Adipocyte (in vitro differentiated cells): ENCODE measurements at regions not wholly inside any gene's neighbourhood (a gene's known extent, or its start where the extent isn't known, plus 50 kb on each side); places are given as distances from the start of the nearest gene placed in this dataset.
A peak's percentile ranks its signal among the peaks of the same experiment; 100 is the strongest.

Experiments
- DNase-seq: peaks from one replicate; pipeline ENCODE4 v3.0.0-alpha.2; 2015; ENCODE audit warnings: low read depth
- H3K27me3 ChIP-seq: replicated peaks from 2 replicates; pipeline ENCODE4 v1.7.0; 2013; ENCODE audit warnings: mild to moderate bottlenecking, low read length, moderate library complexity; ENCODE audit not compliant: control insufficient read depth, insufficient read depth
- H3K36me3 ChIP-seq: 2 replicates; pipeline ENCODE4 v1.7.0; 2013; ENCODE audit warnings: low read length, mild to moderate bottlenecking, moderate library complexity; ENCODE audit not compliant: control insufficient read depth, insufficient read depth, severe bottlenecking
- H3K4me1 ChIP-seq: 2 replicates; pipeline ENCODE4 v1.7.0; 2013; ENCODE audit warnings: mild to moderate bottlenecking, low read length, moderate library complexity; ENCODE audit not compliant: control insufficient read depth, insufficient read depth
- H3K4me3 ChIP-seq: 2 replicates; pipeline ENCODE4 v1.7.0; 2013; ENCODE audit warnings: mild to moderate bottlenecking, low read length, moderate library complexity
- H3K9ac ChIP-seq: 2 replicates; pipeline ENCODE4 v1.7.0; 2013; ENCODE audit warnings: mild to moderate bottlenecking, low read length, moderate library complexity
- H3K9me3 ChIP-seq: 2 replicates; pipeline ENCODE4 v1.7.0; 2013; ENCODE audit warnings: mild to moderate bottlenecking, low read length, moderate library complexity; ENCODE audit not compliant: control insufficient read depth

- Histone ChIP-seq H3K9ac (no peak overlapping the region), H3K4me3 (peak overlapping the region; percentile 16), H3K4me1 (peaks cover 34% of the 10 kb centered on the region), H3K9me3 (no peaks in the 10 kb centered on the region), H3K27me3 (peaks cover 5% of the 10 kb centered on the region), H3K36me3 (no peaks in the 10 kb centered on the region)
- DNase-seq: no peak
Measured at GRCh38 chr4:15341733-15342300, 86.0 kb upstream of the C1QTNF7 start.

- no peaks in the 10 kb centered on the region for H3K9me3 ChIP-seq
- no peak for DNase-seq
- H3K4me1 ChIP-seq: peaks cover 34% of the 10 kb centered on the region
- H3K4me3 ChIP-seq: no peak overlapping the region
- peaks cover 5% of the 10 kb centered on the region for H3K27me3 ChIP-seq
- H3K36me3 ChIP-seq: no peaks in the 10 kb centered on the region
- H3K9ac ChIP-seq: no peak overlapping the region
Measured at GRCh38 chr4:15343000-15343399, 84.8 kb upstream of the C1QTNF7 start.

GRCh38 chr4:15343581-15343980 lies 84.3 kb upstream of the C1QTNF7 start:
- Histone ChIP-seq H3K36me3 (no peaks in the 10 kb centered on the region), H3K4me1 (peaks cover 34% of the 10 kb centered on the region), H3K27me3 (peaks cover 5% of the 10 kb centered on the region), H3K4me3 (no peak overlapping the region), H3K9me3 (no peaks in the 10 kb centered on the region), H3K9ac (no peak overlapping the region)
- DNase-seq: no peak

- no peak overlapping the region for H3K9ac ChIP-seq
- H3K4me3 ChIP-seq: no peak overlapping the region
- H3K4me1 ChIP-seq: peaks cover 34% of the 10 kb centered on the region
- H3K27me3 ChIP-seq: peaks cover 10% of the 10 kb centered on the region
- H3K9me3 ChIP-seq: no peaks in the 10 kb centered on the region
- no peaks in the 10 kb centered on the region for H3K36me3 ChIP-seq
- DNase-seq: peak; percentile 82
Measured at GRCh38 chr4:15344041-15344440, 83.8 kb upstream of the C1QTNF7 start.

- H3K9me3 ChIP-seq: no peaks in the 10 kb centered on the region
- no peak overlapping the region for H3K4me3 ChIP-seq
- H3K36me3 ChIP-seq: no peaks in the 10 kb centered on the region
- no peak for DNase-seq
- H3K4me1 ChIP-seq: peaks cover 31% of the 10 kb centered on the region
- H3K9ac ChIP-seq: no peak overlapping the region
- H3K27me3 ChIP-seq: peaks cover 12% of the 10 kb centered on the region
Measured at GRCh38 chr4:15345134-15345533, 82.7 kb upstream of the C1QTNF7 start.

- peak; percentile 36 for DNase-seq
- H3K9ac ChIP-seq: no peak overlapping the region
- H3K9me3 ChIP-seq: no peaks in the 10 kb centered on the region
- H3K36me3 ChIP-seq: no peaks in the 10 kb centered on the region
- peaks cover 7% of the 10 kb centered on the region for H3K27me3 ChIP-seq
- no peak overlapping the region for H3K4me3 ChIP-seq
- H3K4me1 ChIP-seq: peaks cover 10% of the 10 kb centered on the region
Measured at GRCh38 chr4:15348236-15348635, 79.6 kb upstream of the C1QTNF7 start.

GRCh38 chr4:15348695-15349094 lies 79.1 kb upstream of the C1QTNF7 start:
- DNase-seq: no peak
- Histone ChIP-seq H3K27me3 (peaks cover 7% of the 10 kb centered on the region), H3K9ac (no peak overlapping the region), H3K9me3 (no peaks in the 10 kb centered on the region), H3K36me3 (no peaks in the 10 kb centered on the region), H3K4me1 (peaks cover 6% of the 10 kb centered on the region), H3K4me3 (no peak overlapping the region)

- Histone ChIP-seq H3K36me3 (no peaks in the 10 kb centered on the region), H3K9me3 (no peaks in the 10 kb centered on the region), H3K9ac (no peak overlapping the region), H3K4me1 (no peaks in the 10 kb centered on the region), H3K27me3 (peaks cover 7% of the 10 kb centered on the region), H3K4me3 (no peak overlapping the region)
- DNase-seq: peak; percentile 69
Measured at GRCh38 chr4:15349531-15349935, 78.3 kb upstream of the C1QTNF7 start.

- Histone ChIP-seq H3K36me3 (no peaks in the 10 kb centered on the region), H3K27me3 (peaks cover 7% of the 10 kb centered on the region), H3K9me3 (no peaks in the 10 kb centered on the region), H3K4me3 (no peak overlapping the region), H3K4me1 (no peaks in the 10 kb centered on the region), H3K9ac (no peak overlapping the region)
- DNase-seq: no peak
Measured at GRCh38 chr4:15349965-15350364, 77.9 kb upstream of the C1QTNF7 start.

GRCh38 chr4:15352524-15352923 lies 75.3 kb upstream of the C1QTNF7 start:
- Histone ChIP-seq H3K4me3 (no peak overlapping the region), H3K9me3 (no peaks in the 10 kb centered on the region), H3K9ac (no peak overlapping the region), H3K27me3 (peaks cover 7% of the 10 kb centered on the region), H3K36me3 (no peaks in the 10 kb centered on the region), H3K4me1 (no peaks in the 10 kb centered on the region)
- DNase-seq: no peak

- Histone ChIP-seq H3K36me3 (no peaks in the 10 kb centered on the region), H3K9ac (no peak overlapping the region), H3K4me3 (no peak overlapping the region), H3K9me3 (no peaks in the 10 kb centered on the region), H3K4me1 (no peaks in the 10 kb centered on the region), H3K27me3 (peaks cover 7% of the 10 kb centered on the region)
- peak; percentile 53 for DNase-seq
Measured at GRCh38 chr4:15353207-15353606, 74.6 kb upstream of the C1QTNF7 start.
